H9 (cell line): ENCODE measurements at regions not wholly inside any gene's neighbourhood (a gene's known extent, or its start where the extent isn't known, plus 50 kb on each side); places are given as distances from the start of the nearest gene placed in this dataset.

Source experiments
- DNase-seq: peaks from one replicate; pipeline ENCODE4 v3.0.0-alpha.2; 2017
- H2AFZ ChIP-seq: one replicate; pipeline ENCODE4 v1.6.1; 2013; ENCODE audit warnings: mild to moderate bottlenecking, low read length, control low read depth, moderate library complexity
- H2AK5ac ChIP-seq: 2 replicates; pipeline ENCODE4 v1.6.1; 2013; ENCODE audit warnings: low read length, control low read depth, mixed read lengths; ENCODE audit not compliant: insufficient read length
- H2BK120ac ChIP-seq: one replicate; pipeline ENCODE4 v1.6.1; 2013; ENCODE audit warnings: low read depth, mild to moderate bottlenecking, low read length, control low read depth, inconsistent platforms; ENCODE audit not compliant: poor library complexity, severe bottlenecking
- H2BK12ac ChIP-seq: 2 replicates; pipeline ENCODE4 v1.6.1; 2013; ENCODE audit warnings: low read length, control low read depth, mixed read lengths, low read depth; ENCODE audit not compliant: insufficient read length
- H2BK15ac ChIP-seq: 2 replicates; pipeline ENCODE4 v1.6.1; 2013; ENCODE audit warnings: low read depth, low read length, control low read depth
- H2BK20ac ChIP-seq: one replicate; pipeline ENCODE4 v1.6.1; 2013; ENCODE audit warnings: low read depth, mild to moderate bottlenecking, low read length, control low read depth, inconsistent platforms; ENCODE audit not compliant: poor library complexity, severe bottlenecking
- H2BK5ac ChIP-seq: 2 replicates; pipeline ENCODE4 v1.6.1; 2013; ENCODE audit warnings: low read length, control low read depth, mixed read lengths; ENCODE audit not compliant: insufficient read length
- H3K14ac ChIP-seq: 2 replicates; pipeline ENCODE4 v1.6.1; 2013; ENCODE audit warnings: low read length, control low read depth; ENCODE audit not compliant: insufficient read depth
- H3K18ac ChIP-seq: 2 replicates; pipeline ENCODE4 v1.6.1; 2013; ENCODE audit warnings: low read depth, mild to moderate bottlenecking, mixed read lengths, low read length, control low read depth; ENCODE audit not compliant: insufficient read length
- H3K23ac ChIP-seq: 2 replicates; pipeline ENCODE4 v1.6.1; 2013; ENCODE audit warnings: low read length, control low read depth, mixed read lengths, low read depth; ENCODE audit not compliant: insufficient read length
- H3K23me2 ChIP-seq: 2 replicates; pipeline ENCODE4 v1.6.1; 2013; ENCODE audit warnings: low read depth, mild to moderate bottlenecking, mixed read lengths, low read length, control low read depth; ENCODE audit not compliant: insufficient read length, poor library complexity, severe bottlenecking
- H3K27ac ChIP-seq: 2 replicates; pipeline ENCODE4 v1.5.1; 2013; ENCODE audit warnings: low read length, control low read depth, mixed read lengths, low read depth; ENCODE audit not compliant: insufficient read length
- H3K27me3 ChIP-seq: 2 replicates; pipeline ENCODE4 v1.6.1; 2013; ENCODE audit warnings: low read length, control low read depth, inconsistent platforms; ENCODE audit not compliant: insufficient read depth
- H3K4ac ChIP-seq: 2 replicates; pipeline ENCODE4 v1.6.1; 2013; ENCODE audit warnings: low read depth, mild to moderate bottlenecking, control low read depth, inconsistent platforms, low read length, moderate library complexity
- H3K4me1 ChIP-seq: 2 replicates; pipeline ENCODE4 v1.6.1; 2013; ENCODE audit warnings: low read length, control low read depth, inconsistent platforms; ENCODE audit not compliant: insufficient read depth
- H3K4me2 ChIP-seq: 2 replicates; pipeline ENCODE4 v1.6.1; 2013; ENCODE audit warnings: low read length, control low read depth, mixed read lengths; ENCODE audit not compliant: insufficient read length, insufficient read depth
- H3K56ac ChIP-seq: 2 replicates; pipeline ENCODE4 v1.6.1; 2013; ENCODE audit warnings: low read depth, mild to moderate bottlenecking, mixed read lengths, low read length, control low read depth; ENCODE audit not compliant: insufficient read length
- H3K79me1 ChIP-seq: 2 replicates; pipeline ENCODE4 v1.6.1; 2013; ENCODE audit warnings: low read depth, mild to moderate bottlenecking, moderate library complexity, low read length, control low read depth, inconsistent platforms; ENCODE audit not compliant: insufficient read depth, poor library complexity, severe bottlenecking
- H3K79me2 ChIP-seq: 2 replicates; pipeline ENCODE4 v1.6.1; 2013; ENCODE audit warnings: low read length, control low read depth, inconsistent platforms; ENCODE audit not compliant: insufficient read depth
- H3K9ac ChIP-seq: 2 replicates; pipeline ENCODE4 v1.6.1; 2013; ENCODE audit warnings: low read length, control low read depth, mixed read lengths; ENCODE audit not compliant: insufficient read length; ENCODE audit errors: extremely low read depth
- H3K9me3 ChIP-seq: one replicate; pipeline ENCODE4 v1.6.1; 2013; ENCODE audit warnings: low read depth, low read length, inconsistent platforms; ENCODE audit not compliant: control insufficient read depth
- H3T11ph ChIP-seq: one replicate; pipeline ENCODE4 v1.6.1; 2013; ENCODE audit warnings: mild to moderate bottlenecking, low read length, control low read depth, inconsistent platforms
- H4K20me1 ChIP-seq: one replicate; pipeline ENCODE4 v1.6.1; 2013; ENCODE audit not compliant: control insufficient read depth, insufficient read length, insufficient read depth
- H4K5ac ChIP-seq: 2 replicates; pipeline ENCODE4 v1.6.1; 2013; ENCODE audit warnings: low read depth, mild to moderate bottlenecking, mixed read lengths, low read length, control low read depth; ENCODE audit not compliant: insufficient read length
- H4K8ac ChIP-seq: replicated peaks from 2 replicates; pipeline ENCODE4 v1.6.1; 2013; ENCODE audit warnings: low read length, control low read depth, mixed read lengths, low read depth; ENCODE audit not compliant: insufficient read length
- H4K91ac ChIP-seq: 2 replicates; pipeline ENCODE4 v1.6.1; 2013; ENCODE audit warnings: low read depth, mild to moderate bottlenecking, moderate library complexity, mixed read lengths, low read length, control low read depth; ENCODE audit not compliant: insufficient read length
- H3K27ac Mint-ChIP-seq, 3 experiments: 2 replicates in 2 of 3; 3 replicates in 1 of 3; pipeline ENCODE4 v1.8.0; 2020 to 2021; ENCODE audit warnings: mixed read lengths in 3 of 3, mild to moderate bottlenecking in 1 of 3, moderate library complexity in 1 of 3
- H3K27me3 Mint-ChIP-seq: 2 replicates; pipeline ENCODE4 v1.8.0; 2021; ENCODE audit warnings: low read depth, mild to moderate bottlenecking, moderate library complexity, mixed read lengths
- H3K36me3 Mint-ChIP-seq, 3 experiments: 2 replicates in 2 of 3; 3 replicates in 1 of 3; pipeline ENCODE4 v1.8.0; 2020 to 2021; ENCODE audit warnings: low read depth in 3 of 3, mixed read lengths in 3 of 3; ENCODE audit not compliant: insufficient read depth in 1 of 3
- H3K4me1 Mint-ChIP-seq, 2 experiments: 2 replicates each; pipeline ENCODE4 v1.8.0; 2020; ENCODE audit warnings: mixed read lengths in 2 of 2
- H3K4me3 Mint-ChIP-seq, 2 experiments: 2 replicates in 1 of 2; 3 replicates in 1 of 2; pipeline ENCODE4 v1.8.0; 2020 to 2021; ENCODE audit warnings: mild to moderate bottlenecking in 2 of 2, mixed read lengths in 2 of 2, moderate library complexity in 1 of 2
- H3K9me3 Mint-ChIP-seq, 2 experiments: 2 replicates in 1 of 2; 3 replicates in 1 of 2; pipeline ENCODE4 v1.8.0; 2020; ENCODE audit warnings: mild to moderate bottlenecking in 2 of 2, mixed read lengths in 2 of 2, moderate library complexity in 1 of 2
- WGBS: extraction: QIAGEN DNeasy Blood & Tissue Kit; methylation state at CpG from one replicate; pipeline ENCODE4 v1.1.7; 2013; ENCODE audit warnings: missing lambda C conversion rate, low lambda C conversion rate, mixed read lengths; ENCODE audit not compliant: insufficient read length; ENCODE audit errors: extremely low coverage; 5-methylcytosine and 5-hydroxymethylcytosine counted together
- TF ChIP-seq, protein P1 (sequence below): fragments of 200-600 bp; sonication (generic); conservative IDR thresholded peaks from 3 replicates; pipeline ENCODE4 v1.8.0; 2021; ENCODE audit warnings: antibody characterized with exemption, mild to moderate bottlenecking

DNA sequence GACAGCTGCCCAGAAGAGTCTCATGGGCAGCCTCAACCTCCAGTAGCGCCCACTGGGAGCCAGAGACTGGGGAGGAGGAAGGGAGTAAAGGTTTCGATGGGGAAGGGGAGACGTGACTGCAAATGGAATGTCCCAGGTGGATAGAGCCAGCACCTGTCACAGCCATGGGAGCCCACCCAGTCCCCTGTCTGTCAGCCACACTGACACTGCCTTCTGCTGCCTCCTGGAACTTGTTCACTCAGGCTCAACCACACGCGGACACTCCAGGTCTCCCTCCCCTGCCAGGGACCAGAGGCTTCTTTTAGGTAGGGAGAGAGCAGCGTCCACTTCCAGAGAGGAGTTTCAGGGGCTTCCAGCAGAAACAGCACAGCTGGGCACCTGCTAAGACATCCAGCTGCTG lies 346.3 kb downstream of the NPHP4 start:
- peak overlapping the region in 1 of 3 experiments; percentile 49; a peak in 1 of 7 replicates for H3K27ac Mint-ChIP-seq
- TF ChIP-seq, protein P1, sequence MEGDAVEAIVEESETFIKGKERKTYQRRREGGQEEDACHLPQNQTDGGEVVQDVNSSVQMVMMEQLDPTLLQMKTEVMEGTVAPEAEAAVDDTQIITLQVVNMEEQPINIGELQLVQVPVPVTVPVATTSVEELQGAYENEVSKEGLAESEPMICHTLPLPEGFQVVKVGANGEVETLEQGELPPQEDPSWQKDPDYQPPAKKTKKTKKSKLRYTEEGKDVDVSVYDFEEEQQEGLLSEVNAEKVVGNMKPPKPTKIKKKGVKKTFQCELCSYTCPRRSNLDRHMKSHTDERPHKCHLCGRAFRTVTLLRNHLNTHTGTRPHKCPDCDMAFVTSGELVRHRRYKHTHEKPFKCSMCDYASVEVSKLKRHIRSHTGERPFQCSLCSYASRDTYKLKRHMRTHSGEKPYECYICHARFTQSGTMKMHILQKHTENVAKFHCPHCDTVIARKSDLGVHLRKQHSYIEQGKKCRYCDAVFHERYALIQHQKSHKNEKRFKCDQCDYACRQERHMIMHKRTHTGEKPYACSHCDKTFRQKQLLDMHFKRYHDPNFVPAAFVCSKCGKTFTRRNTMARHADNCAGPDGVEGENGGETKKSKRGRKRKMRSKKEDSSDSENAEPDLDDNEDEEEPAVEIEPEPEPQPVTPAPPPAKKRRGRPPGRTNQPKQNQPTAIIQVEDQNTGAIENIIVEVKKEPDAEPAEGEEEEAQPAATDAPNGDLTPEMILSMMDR = no peak
- no peaks in the 10 kb centered on the region for H3K4me1 ChIP-seq
- no peak overlapping the region for H3K4me3 Mint-ChIP-seq
- no peak overlapping the region for H3K23ac ChIP-seq
- H3K9me3 Mint-ChIP-seq = peaks cover 0 to 5% of the 10 kb centered on the region in 2 experiments; a peak in 1 of 5 replicates
- H3K18ac ChIP-seq = no peak overlapping the region
- no peak overlapping the region for H4K8ac ChIP-seq
- no peaks in the 10 kb centered on the region for H4K20me1 ChIP-seq
- no peaks in the 10 kb centered on the region; a peak in 1 of 7 replicates for H3K36me3 Mint-ChIP-seq
- H3K9me3 ChIP-seq = no peaks in the 10 kb centered on the region
- no peak overlapping the region for H4K91ac ChIP-seq
- no peak overlapping the region for H3T11ph ChIP-seq
- no CpG with 5 or more reads among the region's 6 CpGs for WGBS
- H3K27ac ChIP-seq = no peak overlapping the region
- no peak overlapping the region for H2AFZ ChIP-seq
- H2BK20ac ChIP-seq = no peak overlapping the region
- H2BK12ac ChIP-seq = no peak overlapping the region
- H3K4me2 ChIP-seq = no peak overlapping the region
- no peak overlapping the region for H2AK5ac ChIP-seq
- H3K4ac ChIP-seq = no peak overlapping the region
- H3K27me3 ChIP-seq = no peaks in the 10 kb centered on the region
- H2BK15ac ChIP-seq = no peak overlapping the region
- no peak overlapping the region for H2BK120ac ChIP-seq
- no peak overlapping the region; the same call in 1 of the 2 replicates for H3K14ac ChIP-seq
- no peak overlapping the region for H4K5ac ChIP-seq
- H3K27me3 Mint-ChIP-seq = peaks cover 13% of the 10 kb centered on the region
- no peak overlapping the region for H3K9ac ChIP-seq
- no peak overlapping the region for H3K56ac ChIP-seq
- H3K23me2 ChIP-seq = no peaks in the 10 kb centered on the region
- no peaks in the 10 kb centered on the region for H3K79me2 ChIP-seq
- H2BK5ac ChIP-seq = no peak overlapping the region
- DNase-seq = no peak
- H3K4me1 Mint-ChIP-seq = peaks cover 10% of the 10 kb centered on the region in 2 experiments
- H3K79me1 ChIP-seq = no peaks in the 10 kb centered on the region
